Activated CD8-positive, alpha-beta memory T cell treated with anti-CD3 and anti-CD28 coated beads, Interleukin-2, amount 50 U/mL, for 4 hours (primary cell): ENCODE measurements at regions not wholly inside any gene's neighbourhood (a gene's known extent, or its start where the extent isn't known, plus 50 kb on each side); places are given as distances from the start of the nearest gene placed in this dataset.

Source experiments
- DNase-seq: peaks from one replicate; pipeline ENCODE4 v3.0.0-alpha.2; 2020

- no peak for DNase-seq
These were observed 256.0 kb downstream of the LY86 start for GRCh38 chr6:6844530-6844929.

DNA sequence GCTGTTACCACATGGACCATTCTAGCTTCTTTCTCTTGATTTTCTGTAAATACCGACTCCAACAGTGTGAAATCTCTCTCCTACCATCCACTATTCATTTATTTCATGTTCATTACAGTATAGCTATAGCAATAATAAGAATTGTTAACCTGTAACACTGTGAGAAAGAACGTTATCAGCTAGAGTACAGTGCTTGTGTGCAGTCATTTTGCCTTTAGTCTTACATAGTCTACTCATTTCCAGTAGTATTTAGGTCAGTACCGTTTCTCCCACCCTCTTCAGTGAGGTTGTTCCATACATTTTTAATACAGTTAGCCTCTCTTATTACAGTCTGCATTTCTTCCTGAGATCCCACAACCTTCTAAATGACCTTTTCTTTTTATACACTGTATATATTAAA lies 257.1 kb downstream of the LY86 start:
- no peak for DNase-seq

DNA sequence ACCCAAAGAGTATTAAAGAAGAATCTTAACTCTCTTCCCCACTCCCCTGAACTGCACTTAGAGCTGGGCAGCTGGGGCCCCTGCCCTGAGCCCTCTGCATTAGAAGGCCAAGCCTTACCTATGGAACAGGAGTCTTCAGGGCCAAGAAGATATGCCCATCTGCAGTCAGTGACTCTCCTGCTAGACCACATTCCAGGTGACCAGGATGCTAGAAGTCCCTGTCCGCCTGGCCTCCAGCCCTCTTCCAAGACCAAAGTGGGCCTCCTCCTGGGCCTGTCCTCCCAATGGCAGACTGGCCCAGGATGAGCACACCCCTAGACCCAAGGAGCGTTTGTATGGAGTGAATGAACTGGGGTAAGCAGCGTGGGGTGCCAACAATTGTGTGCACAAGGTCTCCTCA lies 259.1 kb downstream of the LY86 start:
- DNase-seq, result no peak

GRCh38 chr6:6851059-6851948 lies 256.5 kb upstream of the RREB1 start:
- no peak for DNase-seq

DNA sequence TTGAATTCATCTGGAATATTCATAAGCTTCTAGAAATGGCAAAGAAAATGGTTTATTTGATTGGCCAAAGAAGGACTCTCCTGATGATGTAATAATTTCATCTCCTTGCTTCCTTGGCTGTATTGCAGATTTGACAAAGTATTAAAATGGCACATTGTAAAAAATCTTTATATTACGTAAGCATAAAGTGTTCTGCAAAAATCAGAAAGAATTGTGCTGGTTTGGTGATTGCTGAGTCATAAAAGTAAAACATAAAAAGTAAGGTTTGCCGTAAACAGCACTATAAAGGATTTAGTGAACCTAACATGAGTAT lies 255.9 kb upstream of the RREB1 start:
- DNase-seq, result no peak

DNA sequence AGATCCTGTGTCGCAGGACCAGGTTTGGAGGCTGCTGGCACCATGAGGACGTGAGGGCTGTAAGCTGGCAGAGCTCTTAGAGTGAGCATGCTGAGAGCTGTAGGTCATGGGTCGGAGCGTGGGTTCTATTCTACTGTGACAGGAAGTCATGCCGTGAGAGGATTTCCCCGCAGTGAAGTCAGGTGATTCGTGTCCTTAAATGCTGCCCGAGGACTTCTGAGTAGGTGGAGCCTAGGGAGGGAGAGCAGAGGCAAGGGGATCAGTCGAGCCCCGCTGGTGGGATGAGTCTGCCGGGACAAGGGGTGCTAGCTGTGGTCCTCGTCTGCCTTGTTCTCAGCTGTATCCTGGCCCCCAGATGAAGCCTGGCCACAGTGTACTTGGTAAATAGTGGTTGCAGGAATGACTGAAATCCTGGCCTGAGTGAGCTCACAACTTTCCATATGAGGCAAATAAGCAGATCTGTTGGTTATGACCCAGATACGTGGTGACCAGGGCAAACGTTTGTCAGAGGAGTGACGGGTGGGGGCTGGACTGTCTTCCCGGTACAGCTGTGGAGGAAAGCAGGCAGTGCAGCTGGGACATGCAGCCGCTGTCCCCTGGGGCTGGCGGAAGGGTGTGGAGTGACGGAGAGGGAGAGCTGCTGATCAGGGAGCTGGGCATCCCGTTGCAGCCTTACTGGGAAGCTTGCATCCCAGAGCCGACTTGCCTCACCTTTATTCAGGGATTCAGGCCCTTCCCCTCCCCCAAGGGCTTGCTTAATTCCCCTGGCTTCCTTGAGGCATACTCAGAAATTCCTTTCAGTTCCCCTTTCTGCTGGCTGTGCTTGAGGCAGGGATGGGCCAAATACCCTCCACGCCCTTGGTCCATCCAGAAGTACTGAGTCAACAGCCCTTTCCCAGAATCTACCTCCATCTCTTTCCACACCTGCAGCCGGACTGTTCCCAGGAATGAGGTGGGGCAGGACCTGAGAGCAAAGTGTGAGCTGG lies 250.9 kb upstream of the RREB1 start:
- peak; percentile 47 for DNase-seq

GRCh38 chr6:6857528-6857927 lies 250.2 kb upstream of the RREB1 start:
- no peak for DNase-seq

DNA sequence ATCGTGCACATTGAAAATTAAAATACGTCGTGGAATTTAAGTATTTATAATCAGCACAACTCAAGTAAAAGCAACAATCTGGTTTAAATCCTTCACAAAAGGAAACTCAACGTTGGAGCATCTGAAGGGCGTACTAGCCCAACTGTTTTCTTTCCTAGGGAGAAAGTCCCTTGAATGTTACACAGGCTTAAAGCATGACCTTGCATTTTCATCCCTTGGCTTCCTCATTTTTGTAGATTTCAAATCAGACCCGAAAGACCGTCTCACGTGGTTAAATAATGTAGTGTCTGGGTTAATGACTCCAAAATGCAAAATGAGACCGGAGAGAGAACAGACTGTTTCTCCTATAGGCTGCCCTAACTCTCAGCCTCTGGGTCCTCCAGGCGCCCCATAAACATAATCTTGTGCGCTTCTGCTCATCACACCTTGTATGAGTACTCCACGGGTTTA lies 249.2 kb upstream of the RREB1 start:
- no peak for DNase-seq

DNA sequence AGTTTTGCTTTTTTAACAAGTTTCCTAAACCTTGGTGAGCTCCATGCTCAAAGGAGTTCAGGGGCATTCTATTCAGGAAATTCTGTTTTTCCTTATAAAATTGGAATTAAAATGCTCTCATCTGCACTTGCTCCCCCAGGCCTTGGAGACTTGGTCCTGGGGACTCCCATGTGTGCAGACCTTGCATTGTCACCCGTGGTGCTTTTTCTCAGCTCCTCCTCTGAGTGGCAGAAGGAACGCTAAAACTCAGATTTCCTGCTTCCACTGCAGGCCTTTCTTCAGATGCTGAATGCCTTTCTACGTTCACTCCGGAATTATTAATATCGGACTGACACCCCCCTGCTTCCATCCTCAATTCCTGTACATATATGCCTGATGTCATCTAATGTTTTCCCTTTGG lies 248.7 kb upstream of the RREB1 start:
- DNase-seq, result no peak

DNA sequence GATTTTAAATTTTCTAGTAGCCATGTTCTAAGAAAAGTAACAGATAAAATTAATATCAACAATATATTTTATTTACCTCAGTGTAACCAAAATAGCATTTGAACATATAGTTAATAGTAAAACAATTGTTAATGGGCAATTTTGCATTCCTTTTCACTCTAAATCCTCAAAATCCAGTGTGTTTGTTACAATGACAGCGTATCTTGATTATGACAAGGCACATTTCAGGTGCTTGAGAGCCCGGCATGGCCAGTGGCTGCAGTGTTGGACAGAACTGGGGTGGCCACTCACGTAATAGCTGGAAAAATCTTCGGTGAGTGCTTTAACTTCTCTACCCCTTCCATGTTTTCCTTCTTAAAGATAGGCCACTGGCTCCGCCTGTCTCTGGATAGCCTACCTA lies 248.0 kb upstream of the RREB1 start:
- no peak for DNase-seq

- no peak for DNase-seq
These were observed 246.9 kb upstream of the RREB1 start for GRCh38 chr6:6860863-6861262.

GRCh38 chr6:6861351-6861894 lies 246.3 kb upstream of the RREB1 start:
- DNase-seq, result no peak

- no peak for DNase-seq
These were observed 245.8 kb upstream of the RREB1 start for GRCh38 chr6:6861995-6862394.

DNA sequence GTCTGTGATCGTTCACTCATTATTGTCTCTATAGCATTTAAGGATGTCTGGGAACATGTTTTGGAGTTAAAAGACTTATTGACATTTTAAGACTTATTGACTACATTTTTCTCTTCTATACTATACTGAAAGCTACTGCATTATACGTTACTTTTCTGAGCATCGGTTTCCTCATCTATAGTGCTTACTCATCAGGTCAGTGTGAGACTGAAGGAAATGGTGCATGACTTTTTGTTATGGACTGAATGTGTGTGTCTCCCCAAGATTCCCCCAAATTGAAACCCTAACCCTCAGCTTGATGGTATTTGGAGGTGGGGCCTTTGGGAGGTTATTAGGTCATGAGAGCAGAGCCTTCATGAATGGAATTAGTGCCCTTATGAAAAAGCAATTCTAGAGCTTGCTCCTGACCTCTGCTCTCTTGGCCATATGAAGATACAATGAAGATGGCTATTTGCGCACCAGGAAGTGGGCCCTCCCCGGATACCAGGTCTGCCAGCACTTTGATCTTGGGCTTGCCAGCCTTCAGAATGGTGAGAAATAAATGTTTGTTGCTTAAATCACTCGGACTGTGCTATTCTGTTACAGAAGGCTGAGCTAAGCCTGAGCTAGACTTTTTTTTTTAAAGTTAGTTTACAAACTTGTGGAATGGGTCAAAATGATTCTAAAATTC lies 243.7 kb upstream of the RREB1 start:
- no peak for DNase-seq

DNA sequence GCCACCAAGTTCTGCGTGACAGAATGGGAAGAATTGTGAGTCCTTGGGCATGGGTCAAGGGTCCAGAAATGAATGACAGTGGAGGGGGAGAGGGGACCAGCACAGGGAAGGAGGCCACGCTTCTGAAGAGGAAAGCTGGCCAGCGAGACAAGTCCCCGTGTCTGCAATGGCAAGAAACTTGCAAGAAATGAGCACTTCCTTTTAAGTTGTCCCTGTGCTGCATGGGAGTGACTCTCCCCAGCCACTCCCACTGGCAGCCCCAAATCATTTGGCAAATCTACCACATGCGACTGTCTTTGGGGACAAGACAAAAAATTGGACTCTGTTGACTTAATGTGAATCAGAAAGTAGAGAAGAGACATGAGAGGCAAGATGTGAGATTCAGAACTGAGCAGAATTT lies 242.2 kb upstream of the RREB1 start:
- DNase-seq, result no peak

GRCh38 chr6:6866656-6867403 lies 240.9 kb upstream of the RREB1 start:
- no peak for DNase-seq

DNA sequence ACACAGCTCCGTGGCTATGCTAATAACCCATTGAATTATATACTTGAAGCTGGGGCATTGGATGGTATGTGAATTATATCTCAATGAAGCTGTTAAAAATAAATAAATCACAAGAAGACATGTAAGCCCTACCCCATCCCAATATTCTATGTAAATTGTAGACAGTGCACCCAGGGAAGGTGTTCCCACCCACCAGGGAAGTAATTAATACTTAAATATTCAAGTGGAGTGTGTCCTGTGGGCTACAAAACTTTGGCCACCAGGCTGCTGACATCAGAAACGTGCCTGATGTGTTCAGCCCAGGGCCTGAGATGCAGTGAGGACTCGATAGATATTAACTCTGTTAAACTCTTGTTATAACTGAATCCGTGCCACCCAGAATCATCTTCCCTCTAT lies 240.4 kb upstream of the RREB1 start:
- no peak for DNase-seq

- no peak for DNase-seq
These were observed 238.7 kb upstream of the RREB1 start for GRCh38 chr6:6869094-6869493.

DNA sequence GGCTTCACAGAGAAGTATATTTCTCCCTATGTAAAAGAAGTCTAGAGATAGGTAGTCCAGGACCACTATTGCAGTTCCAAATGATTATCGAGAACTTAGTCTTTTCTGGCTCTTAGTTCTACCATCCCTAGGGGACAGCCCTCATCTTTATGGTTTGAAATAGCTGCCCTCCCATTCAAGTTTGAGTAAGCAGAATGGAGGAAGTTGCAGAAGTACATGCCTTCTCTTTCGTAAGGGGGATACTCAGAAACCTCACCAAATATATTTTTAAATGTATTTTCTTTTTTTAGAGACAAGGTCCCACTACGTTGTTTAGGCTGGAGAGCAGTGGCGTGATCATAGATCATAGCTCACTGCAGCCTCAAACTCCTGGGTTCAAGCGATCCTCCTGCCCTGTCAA lies 236.8 kb upstream of the RREB1 start:
- no peak for DNase-seq

DNA sequence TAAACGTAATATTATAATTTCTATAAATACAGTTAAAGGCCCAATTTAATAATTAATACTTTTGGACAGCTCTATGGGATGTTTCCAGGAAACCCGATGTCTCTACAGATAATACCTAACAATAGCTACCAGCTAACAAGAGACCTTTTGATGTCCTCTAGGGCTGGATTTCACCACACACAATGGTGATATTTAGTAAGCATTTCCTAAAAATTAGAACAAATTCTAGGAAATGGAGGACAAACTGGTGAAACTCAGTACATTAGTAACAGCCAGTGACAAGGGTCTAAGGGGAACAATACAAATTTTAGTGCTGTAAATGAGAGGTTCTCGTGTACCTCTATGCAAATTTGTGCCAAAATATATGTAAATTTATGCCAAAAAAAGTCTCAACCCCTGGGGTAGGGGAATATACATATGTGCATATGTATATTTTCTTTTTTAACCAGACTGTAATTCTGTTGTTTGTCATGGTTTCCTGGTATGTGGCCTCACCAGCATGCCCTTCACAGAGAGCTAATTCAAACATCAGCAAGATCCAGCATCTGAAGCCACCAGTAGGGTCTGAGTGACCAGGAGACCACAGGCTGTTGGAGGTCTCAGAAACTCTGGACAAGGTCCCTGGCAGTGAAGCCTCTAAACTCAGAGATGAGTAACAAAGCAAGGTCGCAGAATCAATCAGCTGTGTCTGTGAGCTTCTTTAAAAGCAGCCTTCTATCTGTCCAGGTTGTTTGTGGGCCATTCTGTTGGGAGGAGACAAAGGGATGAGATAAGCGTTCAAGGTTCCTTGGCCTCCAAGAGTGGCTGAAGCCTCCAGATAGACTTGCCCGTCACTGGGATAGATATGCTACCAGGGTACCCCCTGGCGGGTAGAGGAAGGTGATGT lies 235.1 kb upstream of the RREB1 start:
- no peak for DNase-seq

GRCh38 chr6:6873778-6874177 lies 234.0 kb upstream of the RREB1 start:
- DNase-seq, result no peak
